DOHH2 (cell line): ENCODE measurements at regions not wholly inside any gene's neighbourhood (a gene's known extent, or its start where the extent isn't known, plus 50 kb on each side); places are given as distances from the start of the nearest gene placed in this dataset.

Experiments used
- H3F3A ChIP-seq: fragments of 200-600 bp; sonication (generic), shearing (Covaris generic); 2 replicates; pipeline ENCODE4 v1.6.0; 2016; ENCODE audit warnings: antibody characterized with exemption, mild to moderate bottlenecking; ENCODE audit not compliant: control insufficient read depth, insufficient read depth
- H3K27ac ChIP-seq: fragments of 200-600 bp; sonication (generic); 2 replicates; pipeline ENCODE4 v1.5.1; 2014; ENCODE audit warnings: low read depth, mild to moderate bottlenecking, low read length, moderate library complexity
- H3K27me3 ChIP-seq: fragments of 200-600 bp; sonication (generic); 2 replicates; pipeline ENCODE4 v1.6.1; 2014; ENCODE audit warnings: mild to moderate bottlenecking, low read length, mixed read lengths; ENCODE audit not compliant: control insufficient read depth
- H3K36me3 ChIP-seq: fragments of 200-600 bp; sonication (generic); 2 replicates; pipeline ENCODE4 v1.6.1; 2014; ENCODE audit warnings: mild to moderate bottlenecking, low read length, moderate library complexity, mixed read lengths; ENCODE audit not compliant: control insufficient read depth
- H3K4me1 ChIP-seq: fragments of 200-600 bp; sonication (generic); 2 replicates; pipeline ENCODE4 v1.6.1; 2014; ENCODE audit warnings: mild to moderate bottlenecking, low read length, mixed read lengths; ENCODE audit not compliant: control insufficient read depth
- H3K4me2 ChIP-seq: fragments of 200-600 bp; sonication (generic); 2 replicates; pipeline ENCODE4 v1.6.0; 2014; ENCODE audit warnings: mild to moderate bottlenecking, low read length, moderate library complexity
- H3K4me3 ChIP-seq: fragments of 200-600 bp; sonication (generic); 2 replicates; pipeline ENCODE4 v1.5.1; 2014; ENCODE audit warnings: mild to moderate bottlenecking, low read length, mixed read lengths
- H3K79me2 ChIP-seq: fragments of 200-600 bp; sonication (generic); 2 replicates; pipeline ENCODE4 v1.6.1; 2014; ENCODE audit warnings: mild to moderate bottlenecking, low read length, mixed read lengths; ENCODE audit not compliant: control insufficient read depth
- H3K9me2 ChIP-seq: fragments of 200-600 bp; sonication (generic); replicated peaks from 2 replicates; pipeline ENCODE4 v1.6.1; 2014; ENCODE audit warnings: mild to moderate bottlenecking, low read length, mixed read lengths; ENCODE audit not compliant: control insufficient read depth
- H3K9me3 ChIP-seq: fragments of 200-600 bp; sonication (generic); 2 replicates; pipeline ENCODE4 v1.6.1; 2014; ENCODE audit warnings: antibody characterized with exemption, low read length, mixed read lengths; ENCODE audit not compliant: control insufficient read depth, insufficient read depth
- H4K20me1 ChIP-seq: fragments of 200-600 bp; sonication (generic); 2 replicates; pipeline ENCODE4 v1.6.0; 2014; ENCODE audit warnings: low read depth, mild to moderate bottlenecking, antibody characterized with exemption, low read length, moderate library complexity; ENCODE audit not compliant: control insufficient read depth, insufficient read depth
- EZH2phosphoT487 ChIP-seq: fragments of 200-600 bp; sonication (generic); IDR thresholded peaks from 2 replicates; pipeline ENCODE4 v1.6.1; 2017; ENCODE audit warnings: borderline replicate concordance, mild to moderate bottlenecking, antibody characterized with exemption, low read length, moderate library complexity, mixed read lengths
- TF ChIP-seq, protein P1 (sequence below): fragments of 200-600 bp; sonication (generic); IDR thresholded peaks from one replicate; pipeline ENCODE4 v1.5.1; 2014; ENCODE audit warnings: antibody characterized with exemption, mild to moderate bottlenecking, low read depth, low read length; ENCODE audit not compliant: poor library complexity, severe bottlenecking

- Histone ChIP-seq H3K4me1 (no peaks in the 10 kb centered on the region), H3K27ac (no peak overlapping the region)
- no peak for TF ChIP-seq EZH2phosphoT487
- TF ChIP-seq, protein P1, sequence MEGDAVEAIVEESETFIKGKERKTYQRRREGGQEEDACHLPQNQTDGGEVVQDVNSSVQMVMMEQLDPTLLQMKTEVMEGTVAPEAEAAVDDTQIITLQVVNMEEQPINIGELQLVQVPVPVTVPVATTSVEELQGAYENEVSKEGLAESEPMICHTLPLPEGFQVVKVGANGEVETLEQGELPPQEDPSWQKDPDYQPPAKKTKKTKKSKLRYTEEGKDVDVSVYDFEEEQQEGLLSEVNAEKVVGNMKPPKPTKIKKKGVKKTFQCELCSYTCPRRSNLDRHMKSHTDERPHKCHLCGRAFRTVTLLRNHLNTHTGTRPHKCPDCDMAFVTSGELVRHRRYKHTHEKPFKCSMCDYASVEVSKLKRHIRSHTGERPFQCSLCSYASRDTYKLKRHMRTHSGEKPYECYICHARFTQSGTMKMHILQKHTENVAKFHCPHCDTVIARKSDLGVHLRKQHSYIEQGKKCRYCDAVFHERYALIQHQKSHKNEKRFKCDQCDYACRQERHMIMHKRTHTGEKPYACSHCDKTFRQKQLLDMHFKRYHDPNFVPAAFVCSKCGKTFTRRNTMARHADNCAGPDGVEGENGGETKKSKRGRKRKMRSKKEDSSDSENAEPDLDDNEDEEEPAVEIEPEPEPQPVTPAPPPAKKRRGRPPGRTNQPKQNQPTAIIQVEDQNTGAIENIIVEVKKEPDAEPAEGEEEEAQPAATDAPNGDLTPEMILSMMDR, result no peak
Observed at GRCh38 chr2:238694136-238694755, 153.6 kb upstream of the TWIST2 start.

GRCh38 chr2:238694922-238695321 lies 153.0 kb upstream of the TWIST2 start:
- Histone ChIP-seq H3F3A (no peaks in the 10 kb centered on the region), H3K9me2 (no peaks in the 10 kb centered on the region), H3K4me2 (no peak overlapping the region), H3K9me3 (no peaks in the 10 kb centered on the region), H4K20me1 (no peaks in the 10 kb centered on the region), H3K27me3 (no peaks in the 10 kb centered on the region), H3K36me3 (no peaks in the 10 kb centered on the region), H3K4me1 (no peaks in the 10 kb centered on the region), H3K27ac (no peak overlapping the region), H3K79me2 (no peaks in the 10 kb centered on the region), H3K4me3 (no peak overlapping the region)
- TF ChIP-seq, protein P1, result no peak
- no peak for TF ChIP-seq EZH2phosphoT487

More at GRCh38 chr2:238694136-238694755, 153.6 kb upstream of the TWIST2 start:
- H3K4me2 ChIP-seq, result no peak overlapping the region
- H3K79me2 ChIP-seq, result no peaks in the 10 kb centered on the region
- H3K9me3 ChIP-seq, result no peaks in the 10 kb centered on the region
- no peaks in the 10 kb centered on the region for H3F3A ChIP-seq
- no peaks in the 10 kb centered on the region for H4K20me1 ChIP-seq
- no peak overlapping the region for H3K4me3 ChIP-seq
- H3K36me3 ChIP-seq, result no peaks in the 10 kb centered on the region
- no peaks in the 10 kb centered on the region for H3K9me2 ChIP-seq
- H3K27me3 ChIP-seq, result no peaks in the 10 kb centered on the region

DNA sequence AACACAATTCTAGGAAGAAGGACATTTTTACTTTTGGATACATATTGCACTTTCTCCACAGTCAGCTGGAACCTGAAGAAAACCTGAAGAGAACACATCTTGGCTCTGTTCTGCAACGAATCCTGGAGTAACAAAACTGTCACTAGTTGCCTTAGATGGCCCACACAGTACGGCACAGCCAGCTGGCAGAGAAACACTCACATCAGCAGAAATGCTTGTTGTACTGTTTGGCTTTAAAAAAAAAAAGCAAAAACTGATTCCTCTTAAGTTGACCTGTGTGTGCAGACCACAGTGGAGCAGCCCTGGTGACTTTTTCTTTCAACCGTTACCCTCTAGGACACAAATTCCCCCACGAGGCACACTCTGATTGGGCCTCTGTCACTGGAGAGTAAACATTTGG lies 152.3 kb upstream of the TWIST2 start:
- TF ChIP-seq, protein P1, result no peak
- TF ChIP-seq EZH2phosphoT487, result no peak
- H3K4me1 ChIP-seq, result no peaks in the 10 kb centered on the region
- H3K27ac ChIP-seq, result no peak overlapping the region
- no peaks in the 10 kb centered on the region for H3F3A ChIP-seq
- H3K4me2 ChIP-seq, result no peak overlapping the region
- no peaks in the 10 kb centered on the region for H3K9me3 ChIP-seq
- H3K36me3 ChIP-seq, result no peaks in the 10 kb centered on the region
- no peak overlapping the region for H3K4me3 ChIP-seq
- H3K9me2 ChIP-seq, result no peaks in the 10 kb centered on the region
- no peaks in the 10 kb centered on the region for H4K20me1 ChIP-seq
- no peaks in the 10 kb centered on the region for H3K27me3 ChIP-seq
- no peaks in the 10 kb centered on the region for H3K79me2 ChIP-seq
